Kidney (tissue), 13 donors: ENCODE measurements at regions not wholly inside any gene's neighbourhood (a gene's known extent, or its start where the extent isn't known, plus 50 kb on each side); places are given as distances from the start of the nearest gene placed in this dataset.
"Not testable (repeated sequence)": the region's sequence is repeated elsewhere in the genome, so short reads cannot be mapped to it uniquely, and the experiment has no call there.

Experiments used
- DNase-seq, 5 donors: peaks; one replicate each; pipeline ENCODE4 v3.0.0-alpha.2; 2013 to 2020
- FAIRE-seq: peaks from 2 replicates; lab custom pipeline; 2012; peaks lifted over from hg19 to GRCh38; lab: Jason Lieb, UNC
- H3K27ac ChIP-seq, 2 donors: one replicate each; pipeline ENCODE4 v1.7.0; 2013; ENCODE audit warnings: low read depth in 2 of 2, low read length in 2 of 2, inconsistent platforms in 1 of 2
- H3K27me3 ChIP-seq: one replicate; pipeline ENCODE4 v1.7.1; 2013; ENCODE audit warnings: low read length, inconsistent platforms; ENCODE audit not compliant: control insufficient read depth, insufficient read depth
- H3K36me3 ChIP-seq, 3 donors: one replicate each; pipeline versions ENCODE4 v1.7.0 to v1.7.1; 2013; ENCODE audit warnings: low read length in 3 of 3, control low read depth in 1 of 3, inconsistent platforms in 1 of 3; ENCODE audit not compliant: insufficient read depth in 3 of 3, control insufficient read depth in 2 of 3
- H3K4me1 ChIP-seq, 3 donors: one replicate each; pipeline versions ENCODE4 v1.7.0 to v1.7.1; 2013; ENCODE audit warnings: low read length in 3 of 3, inconsistent platforms in 1 of 3, low read depth in 1 of 3; ENCODE audit not compliant: control insufficient read depth in 2 of 3, insufficient read depth in 2 of 3
- H3K4me3 ChIP-seq, 3 donors: one replicate each; pipeline versions ENCODE4 v1.7.0 to v1.8.1; 2013; ENCODE audit warnings: low read length in 3 of 3, control low read depth in 1 of 3, inconsistent platforms in 1 of 3
- H3K9ac ChIP-seq, 3 donors: one replicate each; pipeline versions ENCODE4 v1.7.0 to v1.7.1; 2013; ENCODE audit warnings: low read length in 3 of 3, control low read depth in 1 of 3, inconsistent platforms in 1 of 3
- H3K9me3 ChIP-seq, 3 donors: one replicate each; pipeline versions ENCODE4 v1.7.0 to v1.7.1; 2013; ENCODE audit warnings: low read length in 3 of 3, control low read depth in 1 of 3, inconsistent platforms in 1 of 3; ENCODE audit not compliant: control insufficient read depth in 2 of 3, insufficient read depth in 1 of 3
- CTCF ChIP-seq: IDR thresholded peaks from 3 replicates; pipeline ENCODE4 v1.5.1; 2012; ENCODE audit warnings: mild to moderate bottlenecking, moderate library complexity, borderline replicate concordance; ENCODE audit not compliant: insufficient read depth; ENCODE audit errors: extremely low read depth
- intact Hi-C: fragments of 100-400 bp; cut with DNase I; formaldehyde crosslinking; loops from one replicate; pipeline ENCODE4 v1.11.1; 2022
- donor health status: control.
- donor health status: control.
- donor health status: control.
- donor health status: control.
- donor health status: control.
- donor health status: DM: yes; HTN: yes; CAD: no.
- donor health status: Normal renal cell carcinoma (clear cell type).

GRCh38 chr3:159305017-159305416 is 503.2 kb downstream of the MFSD1 start:
- Histone ChIP-seq H3K4me1 (no peaks in the 10 kb centered on the region), H3K9ac (no peak overlapping the region), H3K36me3 (no peaks in the 10 kb centered on the region), H3K9me3 (no peaks in the 10 kb centered on the region), H3K4me3 (no peak overlapping the region), H3K27ac (no peak overlapping the region), H3K27me3 (no peaks in the 10 kb centered on the region)
- TF ChIP-seq CTCF, result no peak
- FAIRE-seq, result no peak
- DNase-seq, result peak in 1 of 5 donors; percentile 26
- intact Hi-C loops, result no loop called here

GRCh38 chr3:159316706-159317105 is 514.9 kb downstream of the MFSD1 start:
- intact Hi-C loops, H3K36me3 ChIP-seq, H3K9me3 ChIP-seq, H3K27me3 ChIP-seq, DNase-seq, FAIRE-seq, H3K4me3 ChIP-seq, H3K4me1 ChIP-seq, H3K27ac ChIP-seq, H3K9ac ChIP-seq: not testable (repeated sequence)

DNA sequence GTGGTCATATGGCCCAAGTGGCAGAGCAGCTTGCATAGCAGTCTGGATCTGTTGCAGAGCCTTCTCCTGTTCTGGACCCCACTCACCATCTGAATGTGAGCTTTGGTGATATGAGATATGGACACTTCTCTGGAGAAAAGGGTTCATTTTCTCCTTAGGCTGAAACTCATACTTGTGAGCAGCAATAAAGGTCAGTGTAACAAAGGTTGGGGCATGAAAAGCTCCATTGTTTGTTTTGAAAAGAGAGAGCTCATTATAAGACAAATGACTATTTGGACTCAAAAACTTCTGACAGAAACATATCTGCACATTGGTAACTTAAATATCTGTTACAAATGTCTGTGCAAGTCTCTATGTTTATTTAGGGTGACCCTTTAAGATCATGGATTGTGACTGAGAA is 517.3 kb downstream of the MFSD1 start:
- no peak for DNase-seq
- no peaks in the 10 kb centered on the region for H3K4me1 ChIP-seq
- H3K9ac ChIP-seq, result no peak overlapping the region
- intact Hi-C loops, result no loop called here
- no peak overlapping the region for H3K4me3 ChIP-seq
- FAIRE-seq, result no peak
- H3K27me3 ChIP-seq, result no peaks in the 10 kb centered on the region
- TF ChIP-seq CTCF, result no peak
- H3K36me3 ChIP-seq, result no peaks in the 10 kb centered on the region
- H3K27ac ChIP-seq, result no peak overlapping the region
- H3K9me3 ChIP-seq, result no peaks in the 10 kb centered on the region

- Histone ChIP-seq H3K4me1 (no peaks in the 10 kb centered on the region), H3K36me3 (no peaks in the 10 kb centered on the region), H3K4me3 (no peak overlapping the region), H3K9me3 (no peaks in the 10 kb centered on the region), H3K9ac (no peak overlapping the region), H3K27me3 (no peaks in the 10 kb centered on the region), H3K27ac (no peak overlapping the region)
- peak; percentile 33 for TF ChIP-seq CTCF
- no peak for FAIRE-seq
- DNase-seq, result peak in 1 of 5 donors; percentile 31
- intact Hi-C loops, result no loop called here
Observed at GRCh38 chr3:159322322-159322939, 520.6 kb downstream of the MFSD1 start.
